HepG2 (cell line): ENCODE measurements at regions not wholly inside any gene's neighbourhood (a gene's known extent, or its start where the extent isn't known, plus 50 kb on each side); places are given as distances from the start of the nearest gene placed in this dataset.

ENCODE experiments used
- ATAC-seq: fragments of 200-7000 bp; cut with Tn5 transposase; 3 replicates; pipeline ENCODE4 v1.9.1; 2020; ENCODE audit warnings: mild to moderate bottlenecking, moderate library complexity
- BruUV-seq: library from RNA; stranded (reverse); fragments of 400-500 nt; replicated peaks from 2 replicates; lab custom pipeline; 2021; lab: Mats Ljungman, UMichigan
- CTCF ChIA-PET: fragments of 300-600 bp; formaldehyde crosslinking; extraction: SDS; loops from one replicate; lab custom pipeline; 2021; ENCODE audit warnings: low total read pairs, inconsistent platforms, low intra/inter-chr PET ratio; lab: Yijun Ruan, JAX
- POLR2A ChIA-PET: fragments of 350-600 bp; sonication (Branson Sonifier 250); formaldehyde crosslinking; loops from one replicate; lab custom pipeline; 2020; ENCODE audit warnings: antibody characterized with exemption, inconsistent platforms; lab: Yijun Ruan, JAX
- DNase-seq: peaks from one replicate; pipeline ENCODE4 v3.0.0-alpha.2; 2015; ENCODE audit warnings: low spot score
- FAIRE-seq: peaks from 3 replicates; lab custom pipeline; 2011; peaks lifted over from hg19 to GRCh38; lab: Jason Lieb, UNC
- H2AFZ ChIP-seq: one replicate; pipeline ENCODE4 v1.6.1; 2011; ENCODE audit warnings: low read length, inconsistent platforms
- H3K27ac ChIP-seq: fragments of 300-600 bp; 3 replicates; pipeline ENCODE4 v1.8.0; 2011; ENCODE audit warnings: mixed run types, mild to moderate bottlenecking, mixed read lengths, low read length, inconsistent platforms; ENCODE audit not compliant: insufficient read depth; ENCODE audit errors: extremely low read length
- H3K27me3 ChIP-seq, 2 experiments: fragments of 200-600 bp in 1 of 2; 2 replicates in 1 of 2; 3 replicates in 1 of 2; pipeline versions ENCODE4 v1.6.0 to v1.8.0; 2011; ENCODE audit warnings: low read length in 2 of 2, mild to moderate bottlenecking in 2 of 2, moderate library complexity in 2 of 2, inconsistent platforms in 1 of 2; ENCODE audit not compliant: insufficient read depth in 2 of 2, control insufficient read depth in 1 of 2
- H3K36me3 ChIP-seq, 2 experiments: fragments of 200-600 bp in 1 of 2; replicated peaks in 1 of 2; 2 replicates in 1 of 2; 3 replicates in 1 of 2; pipeline versions ENCODE4 v1.5.1 to v1.8.0; 2011; ENCODE audit warnings: low read length in 2 of 2, inconsistent platforms in 1 of 2; ENCODE audit not compliant: insufficient read depth in 2 of 2, control insufficient read depth in 1 of 2
- H3K4me1 ChIP-seq: 2 replicates; pipeline ENCODE4 v1.5.1; 2012; ENCODE audit warnings: low read length, inconsistent platforms; ENCODE audit not compliant: insufficient read depth
- H3K4me2 ChIP-seq: 2 replicates; pipeline ENCODE4 v1.6.0; 2011; ENCODE audit warnings: low read depth, low read length, inconsistent platforms
- H3K4me3 ChIP-seq, 3 experiments: fragments of 200-600 bp in 1 of 3; sonication (generic), shearing (Covaris generic) in 1 of 3; replicated peaks in 1 of 3; 2 replicates each; pipeline ENCODE4 v1.5.1; 2011 to 2016; ENCODE audit warnings: low read length in 3 of 3, inconsistent platforms in 2 of 3, low read depth in 2 of 3, mild to moderate bottlenecking in 2 of 3, control low read depth in 1 of 3, mixed read lengths in 1 of 3; ENCODE audit not compliant: insufficient read depth in 1 of 3
- H3K79me2 ChIP-seq: one replicate; pipeline ENCODE4 v1.6.1; 2011; ENCODE audit warnings: low read length, inconsistent platforms; ENCODE audit not compliant: insufficient read depth
- H3K9ac ChIP-seq: 2 replicates; pipeline ENCODE4 v1.6.0; 2011; ENCODE audit warnings: mild to moderate bottlenecking, low read depth, low read length, inconsistent platforms; ENCODE audit not compliant: insufficient read depth
- H3K9me3 ChIP-seq: 2 replicates; pipeline ENCODE4 v1.5.1; 2012; ENCODE audit warnings: mild to moderate bottlenecking, low read length
- H4K20me1 ChIP-seq: 2 replicates; pipeline ENCODE4 v1.6.0; 2011; ENCODE audit warnings: inconsistent platforms, mild to moderate bottlenecking, low read length, moderate library complexity; ENCODE audit not compliant: insufficient read depth
- DBP ChIP-seq: sonication (generic); formaldehyde crosslinking; IDR thresholded peaks from 2 replicates; pipeline ENCODE4 v1.4.0; 2020; ENCODE audit warnings: missing genetic modification reagents; ENCODE audit errors: not compliant biosample characterization
- DNMT3B ChIP-seq: conservative IDR thresholded peaks from 2 replicates; pipeline ENCODE4 v1.6.1; 2016; ENCODE audit warnings: missing biosample characterization, control low read depth
- JUND ChIP-seq: sonication (generic); formaldehyde crosslinking; IDR thresholded peaks from 2 replicates; pipeline ENCODE4 v1.8.0; 2022; ENCODE audit warnings: mild to moderate bottlenecking, missing genetic modification reagents
- KLF13 ChIP-seq: sonication (generic); formaldehyde crosslinking; IDR thresholded peaks from 2 replicates; pipeline ENCODE4 v1.4.0; 2020; ENCODE audit warnings: mild to moderate bottlenecking, missing genetic modification reagents
- PREB ChIP-seq: sonication (generic); formaldehyde crosslinking; IDR thresholded peaks from 2 replicates; pipeline ENCODE4 v1.4.0; 2020; ENCODE audit warnings: missing genetic modification reagents
- SAFB2 ChIP-seq: sonication (generic); formaldehyde crosslinking; IDR thresholded peaks from 2 replicates; pipeline ENCODE4 v1.5.1; 2020; ENCODE audit warnings: missing genetic modification reagents, low read depth, mild to moderate bottlenecking, borderline replicate concordance
- STAG1 ChIP-seq: sonication (generic); formaldehyde crosslinking; IDR thresholded peaks from 2 replicates; pipeline ENCODE4 v1.4.0; 2020; ENCODE audit warnings: missing genetic modification reagents
- TIGD3 ChIP-seq: sonication (generic); formaldehyde crosslinking; IDR thresholded peaks from 2 replicates; pipeline ENCODE4 v1.5.1; 2020; ENCODE audit warnings: mild to moderate bottlenecking, missing genetic modification reagents, borderline replicate concordance
- ZMAT5 ChIP-seq: sonication (generic); formaldehyde crosslinking; IDR thresholded peaks from 2 replicates; pipeline ENCODE4 v1.5.0; 2020; ENCODE audit warnings: mild to moderate bottlenecking, low read depth, missing genetic modification reagents, borderline replicate concordance
- ZNF224 ChIP-seq: sonication (generic); formaldehyde crosslinking; IDR thresholded peaks from 2 replicates; pipeline ENCODE4 v1.5.0; 2020; ENCODE audit warnings: mild to moderate bottlenecking, missing genetic modification reagents
- WGBS: methylation state at CpG from one replicate; pipeline ENCODE4 v1.1.6; 2017; ENCODE audit warnings: low lambda C conversion rate; 5-methylcytosine and 5-hydroxymethylcytosine counted together
- in situ Hi-C: cut with HindIII; loops from 2 replicates; pipeline ENCODE4 v1.10.0; 2017; ENCODE audit warnings: low pct_unique_long_range_greater_than_20kb; ENCODE audit not compliant: extremely low pct_ligation_motif_present
- intact Hi-C: fragments of 100-400 bp; cut with micrococcal nuclease; formaldehyde crosslinking; loops from one replicate; pipeline ENCODE4 v1.10.0; 2022; ENCODE audit not compliant: unreplicated experiment
- TF ChIP-seq, protein P1 (sequence below): IDR thresholded peaks from 2 replicates; pipeline ENCODE4 v1.6.1; 2012; ENCODE audit warnings: low read depth, low read length, improper control_type of control experiment

GRCh38 chr3:73294537-73294936 lies 233.1 kb downstream of the EBLN2 start (continued):
- TF ChIP-seq PREB (CRISPR knock-in tag) (no peak), DBP (CRISPR knock-in tag) (no peak), STAG1 (CRISPR knock-in tag) (no peak)

DNA sequence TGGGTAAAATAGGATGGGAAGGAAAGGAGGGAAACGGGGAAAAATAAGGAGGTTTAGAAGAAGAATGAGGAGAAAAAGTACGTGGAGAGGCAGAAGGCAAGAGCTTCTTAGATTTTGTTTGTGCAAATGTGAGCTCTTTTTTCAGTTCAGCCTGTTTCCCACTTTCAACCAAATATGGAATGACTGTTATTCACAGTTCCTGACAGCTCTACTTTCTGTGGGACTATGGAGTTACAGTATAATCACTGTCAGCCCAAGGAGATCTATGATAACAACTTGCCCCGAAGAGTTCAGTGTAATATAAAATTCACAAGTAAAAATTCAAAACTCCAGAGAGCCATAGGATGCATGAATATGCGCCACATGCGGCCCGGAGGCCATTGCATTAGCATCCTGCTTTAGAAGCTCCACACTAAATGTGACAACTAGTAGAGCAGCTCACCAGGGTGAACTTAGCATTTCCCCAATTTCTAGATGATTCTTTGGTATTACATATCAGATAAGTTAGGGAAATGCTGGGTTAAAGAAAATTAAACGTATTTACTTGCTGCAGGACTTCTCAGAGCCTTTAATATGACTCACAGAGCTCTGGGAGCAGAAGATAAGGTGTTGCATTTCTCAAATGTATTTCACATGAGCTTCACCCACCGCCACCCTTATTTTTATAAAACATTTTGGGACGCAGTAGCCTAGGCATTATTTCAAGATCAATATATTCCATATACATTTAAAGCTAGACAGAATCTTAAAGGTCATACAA lies 234.6 kb downstream of the EBLN2 start:
- Histone ChIP-seq H3K36me3 (no peaks in the 10 kb centered on the region), H2AFZ (no peak overlapping the region), H3K27me3 (no peaks in the 10 kb centered on the region), H3K4me3 (no peak overlapping the region), H4K20me1 (no peaks in the 10 kb centered on the region), H3K9me3 (no peaks in the 10 kb centered on the region), H3K4me2 (no peak overlapping the region), H3K79me2 (no peaks in the 10 kb centered on the region), H3K27ac (no peak overlapping the region), H3K9ac (no peak overlapping the region), H3K4me1 (no peaks in the 10 kb centered on the region)
- intact Hi-C loops, result no loop called here
- DNase-seq (no peak), FAIRE-seq (no peak), ATAC-seq (no peak)
- 49% methylated on average over 9 of the region's 9 CpGs for WGBS
- ChIA-PET CTCF (no interaction called here), POLR2A (no interaction called here)
- no TSS peak for BruUV-seq
- in situ Hi-C loops, result no loop called here
- TF ChIP-seq KLF13 (CRISPR knock-in tag) (no peak), DNMT3B (no peak), TIGD3 (no peak), SAFB2 (CRISPR knock-in tag) (no peak), ZNF224 (CRISPR knock-in tag) (no peak), ZMAT5 (no peak), JUND (CRISPR knock-in tag) (no peak)
- TF ChIP-seq, protein P1, sequence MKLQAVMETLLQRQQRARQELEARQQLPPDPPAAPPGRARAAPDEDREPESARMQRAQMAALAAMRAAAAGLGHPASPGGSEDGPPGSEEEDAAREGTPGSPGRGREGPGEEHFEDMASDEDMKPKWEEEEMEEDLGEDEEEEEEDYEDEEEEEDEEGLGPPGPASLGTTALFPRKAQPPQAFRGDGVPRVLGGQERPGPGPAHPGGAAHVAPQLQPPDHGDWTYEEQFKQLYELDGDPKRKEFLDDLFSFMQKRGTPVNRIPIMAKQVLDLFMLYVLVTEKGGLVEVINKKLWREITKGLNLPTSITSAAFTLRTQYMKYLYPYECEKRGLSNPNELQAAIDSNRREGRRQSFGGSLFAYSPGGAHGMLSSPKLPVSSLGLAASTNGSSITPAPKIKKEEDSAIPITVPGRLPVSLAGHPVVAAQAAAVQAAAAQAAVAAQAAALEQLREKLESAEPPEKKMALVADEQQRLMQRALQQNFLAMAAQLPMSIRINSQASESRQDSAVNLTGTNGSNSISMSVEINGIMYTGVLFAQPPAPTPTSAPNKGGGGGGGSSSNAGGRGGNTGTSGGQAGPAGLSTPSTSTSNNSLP, result no peak
